ENCODE measurements at regions not wholly inside any gene's neighbourhood (a gene's known extent, or its start where the extent isn't known, plus 50 kb on each side); places are given as distances from the start of the nearest gene placed in this dataset.
"Not testable (repeated sequence)": the region's sequence is repeated elsewhere in the genome, so short reads cannot be mapped to it uniquely, and the experiment has no call there.

GRCh38 chr14:56351861-56352260, 227.7 kb upstream of the TMEM260 start:
- DNase-seq (ENCODE audit: extremely low read depth in 1 of 2, low read depth in 1 of 2) = no peak

GRCh38 chr14:56352999-56353398, 226.6 kb upstream of the TMEM260 start:
- no peak for DNase-seq (ENCODE audit: extremely low read depth in 1 of 2, low read depth in 1 of 2)

GRCh38 chr14:56357428-56357827, 222.2 kb upstream of the TMEM260 start:
- DNase-seq (ENCODE audit: extremely low read depth in 1 of 2, low read depth in 1 of 2) = no peak

- no peak for DNase-seq (ENCODE audit: extremely low read depth in 1 of 2, low read depth in 1 of 2)
Observed at GRCh38 chr14:56358275-56358674, 221.3 kb upstream of the TMEM260 start.

- DNase-seq (ENCODE audit: extremely low read depth in 1 of 2, low read depth in 1 of 2) = no peak
Observed at GRCh38 chr14:56358851-56359614, 220.6 kb upstream of the TMEM260 start.

GRCh38 chr14:56365663-56366062, 213.9 kb upstream of the TMEM260 start:
- not testable (repeated sequence) for DNase-seq (ENCODE audit: extremely low read depth in 1 of 2, low read depth in 1 of 2)

GRCh38 chr14:56367416-56367815, 212.2 kb upstream of the TMEM260 start:
- no peak for DNase-seq (ENCODE audit: extremely low read depth in 1 of 2, low read depth in 1 of 2)

GRCh38 chr14:56371737-56372136, 207.9 kb upstream of the TMEM260 start:
- no peak for DNase-seq (ENCODE audit: extremely low read depth in 1 of 2, low read depth in 1 of 2)

- DNase-seq (ENCODE audit: extremely low read depth in 1 of 2, low read depth in 1 of 2) = no peak
Observed at GRCh38 chr14:56374421-56374820, 205.2 kb upstream of the TMEM260 start.

- DNase-seq (ENCODE audit: extremely low read depth in 1 of 2, low read depth in 1 of 2) = no peak
Observed at GRCh38 chr14:56378046-56378445, 201.6 kb upstream of the TMEM260 start.

GRCh38 chr14:56378475-56378877, 201.1 kb upstream of the TMEM260 start:
- DNase-seq (ENCODE audit: extremely low read depth in 1 of 2, low read depth in 1 of 2) = no peak

GRCh38 chr14:56379956-56380355, 199.6 kb upstream of the TMEM260 start:
- DNase-seq (ENCODE audit: extremely low read depth in 1 of 2, low read depth in 1 of 2) = no peak

GRCh38 chr14:56386024-56386423, 193.6 kb upstream of the TMEM260 start:
- no peak for DNase-seq (ENCODE audit: extremely low read depth in 1 of 2, low read depth in 1 of 2)

GRCh38 chr14:56390859-56391258, 188.7 kb upstream of the TMEM260 start:
- DNase-seq (ENCODE audit: extremely low read depth in 1 of 2, low read depth in 1 of 2) = no peak

- no peak for DNase-seq (ENCODE audit: extremely low read depth in 1 of 2, low read depth in 1 of 2)
Observed at GRCh38 chr14:56394826-56395530, 184.6 kb upstream of the TMEM260 start.

- no peak for DNase-seq (ENCODE audit: extremely low read depth in 1 of 2, low read depth in 1 of 2)
Observed at GRCh38 chr14:56400109-56400825, 179.3 kb upstream of the TMEM260 start.

- no peak for DNase-seq (ENCODE audit: extremely low read depth in 1 of 2, low read depth in 1 of 2)
Observed at GRCh38 chr14:56412468-56413434, 166.8 kb upstream of the TMEM260 start.

GRCh38 chr14:56413721-56414120, 165.9 kb upstream of the TMEM260 start:
- no peak for DNase-seq (ENCODE audit: extremely low read depth in 1 of 2, low read depth in 1 of 2)

- no peak for DNase-seq (ENCODE audit: extremely low read depth in 1 of 2, low read depth in 1 of 2)
Observed at GRCh38 chr14:56414236-56414635, 165.4 kb upstream of the TMEM260 start.

GRCh38 chr14:56416213-56416612, 163.4 kb upstream of the TMEM260 start:
- DNase-seq (ENCODE audit: extremely low read depth in 1 of 2, low read depth in 1 of 2) = no peak

GRCh38 chr14:56417173-56417572, 162.4 kb upstream of the TMEM260 start:
- no peak for DNase-seq (ENCODE audit: extremely low read depth in 1 of 2, low read depth in 1 of 2)
